OCI-LY3 (cell line): ENCODE measurements at regions not wholly inside any gene's neighbourhood (a gene's known extent, or its start where the extent isn't known, plus 50 kb on each side); places are given as distances from the start of the nearest gene placed in this dataset.

Source experiments
- H2AFZ ChIP-seq: fragments of 200-600, 300-600 bp; shearing (Covaris generic); 2 replicates; pipeline ENCODE4 v1.6.0; 2014; ENCODE audit warnings: antibody characterized with exemption, low read depth, low read length
- H3K27ac ChIP-seq: fragments of 200-600, 300-600 bp; sonication (generic); 2 replicates; pipeline ENCODE4 v1.5.1; 2014; ENCODE audit warnings: mild to moderate bottlenecking, low read length, moderate library complexity, mixed read lengths
- H3K27me3 ChIP-seq: fragments of 200-600, 300-600 bp; sonication (generic); 2 replicates; pipeline ENCODE4 v1.6.1; 2014; ENCODE audit warnings: low read depth, low read length, mixed read lengths
- H3K36me3 ChIP-seq: fragments of 200-600, 300-600 bp; sonication (generic); replicated peaks from 2 replicates; pipeline ENCODE3; 2014; ENCODE audit warnings: low read depth, low read length, mixed read lengths
- H3K4me1 ChIP-seq: fragments of 300-600, 200-600 bp; sonication (generic); 2 replicates; pipeline ENCODE4 v1.6.1; 2014; ENCODE audit warnings: low read length, mixed read lengths
- H3K4me2 ChIP-seq: fragments of 200-600, 300-600 bp; sonication (generic); 2 replicates; pipeline ENCODE4 v1.6.1; 2014; ENCODE audit warnings: low read length, mixed read lengths
- H3K4me3 ChIP-seq: fragments of 300-600, 200-600 bp; sonication (generic); 2 replicates; pipeline ENCODE4 v1.5.1; 2014; ENCODE audit warnings: antibody characterized with exemption, mild to moderate bottlenecking, low read length, moderate library complexity
- H3K79me2 ChIP-seq: fragments of 300-600, 200-600 bp; shearing (Covaris generic); 2 replicates; pipeline ENCODE4 v1.6.1; 2014; ENCODE audit warnings: mild to moderate bottlenecking, low read length, mixed read lengths
- H3K9ac ChIP-seq: fragments of 300-600, 200-600 bp; shearing (Covaris generic); 2 replicates; pipeline ENCODE4 v1.6.0; 2014; ENCODE audit warnings: mild to moderate bottlenecking, low read length, moderate library complexity
- H3K9me3 ChIP-seq: fragments of 200-600, 300-600 bp; shearing (Covaris generic); 2 replicates; pipeline ENCODE4 v1.6.1; 2014; ENCODE audit warnings: low read length, mixed read lengths; ENCODE audit not compliant: insufficient read depth
- H4K20me1 ChIP-seq: fragments of 200-600, 300-600 bp; sonication (generic); 2 replicates; pipeline ENCODE4 v1.6.1; 2016; ENCODE audit warnings: low read length, mixed read lengths; ENCODE audit not compliant: insufficient read depth
- CTCF ChIP-seq: fragments of 200-600, 300-600 bp; sonication (generic); IDR thresholded peaks from 2 replicates; pipeline ENCODE4 v1.5.1; 2014; ENCODE audit warnings: antibody characterized with exemption, low read length, low read depth
- EZH2phosphoT487 ChIP-seq: fragments of 200-600 bp; shearing (Covaris generic); IDR thresholded peaks from 2 replicates; pipeline ENCODE4 v1.6.1; 2018; ENCODE audit warnings: antibody characterized with exemption, mixed run types, low read depth

GRCh38 chr15:69701198-69701597, 248.6 kb downstream of the RPLP1 start:
- Histone ChIP-seq H4K20me1 (no peaks in the 10 kb centered on the region), H3K79me2 (no peaks in the 10 kb centered on the region), H3K9me3 (no peaks in the 10 kb centered on the region), H2AFZ (no peak overlapping the region), H3K4me2 (no peak overlapping the region), H3K36me3 (no peaks in the 10 kb centered on the region), H3K9ac (no peak overlapping the region), H3K4me1 (peaks cover 22% of the 10 kb centered on the region), H3K27me3 (peaks cover 85% of the 10 kb centered on the region), H3K27ac (no peak overlapping the region), H3K4me3 (no peak overlapping the region)
- TF ChIP-seq EZH2phosphoT487: no peak
- no peak for TF ChIP-seq CTCF

- H3K27ac ChIP-seq: no peak overlapping the region
- H2AFZ ChIP-seq: no peak overlapping the region
- H3K4me3 ChIP-seq: no peak overlapping the region
- H3K9me3 ChIP-seq: 0 out of 2 replicates have a peak, but pooled peaks cover under 1% of the 10 kb centered on the region
- H3K36me3 ChIP-seq: no peaks in the 10 kb centered on the region
- H3K4me2 ChIP-seq: no peak overlapping the region
- TF ChIP-seq EZH2phosphoT487 (no peak), CTCF (no peak)
- no peaks in the 10 kb centered on the region for H4K20me1 ChIP-seq
- H3K79me2 ChIP-seq: no peaks in the 10 kb centered on the region
- H3K4me1 ChIP-seq: peaks cover under 1% of the 10 kb centered on the region
- H3K27me3 ChIP-seq: peaks cover 75% of the 10 kb centered on the region
- H3K9ac ChIP-seq: no peak overlapping the region
Observed at GRCh38 chr15:69703532-69704187, 251.0 kb downstream of the RPLP1 start.

GRCh38 chr15:69704229-69704628, 251.6 kb downstream of the RPLP1 start:
- no peak overlapping the region for H3K4me2 ChIP-seq
- TF ChIP-seq EZH2phosphoT487 (no peak), CTCF (no peak)
- H3K9ac ChIP-seq: no peak overlapping the region
- H3K4me3 ChIP-seq: no peak overlapping the region
- H3K9me3 ChIP-seq: 0 out of 2 replicates have a peak, but pooled peaks cover 6% of the 10 kb centered on the region
- H3K79me2 ChIP-seq: no peaks in the 10 kb centered on the region
- H3K27ac ChIP-seq: no peak overlapping the region
- H3K36me3 ChIP-seq: no peaks in the 10 kb centered on the region
- H3K27me3 ChIP-seq: peaks cover 75% of the 10 kb centered on the region
- no peak overlapping the region for H2AFZ ChIP-seq
- no peaks in the 10 kb centered on the region for H4K20me1 ChIP-seq
- H3K4me1 ChIP-seq: no peaks in the 10 kb centered on the region

GRCh38 chr15:69704700-69705099, 252.1 kb downstream of the RPLP1 start:
- H2AFZ ChIP-seq: no peak overlapping the region
- no peaks in the 10 kb centered on the region for H3K79me2 ChIP-seq
- H3K4me3 ChIP-seq: no peak overlapping the region
- TF ChIP-seq EZH2phosphoT487 (no peak), CTCF (no peak)
- H3K27ac ChIP-seq: no peak overlapping the region
- H3K27me3 ChIP-seq: peaks cover 75% of the 10 kb centered on the region
- no peak overlapping the region for H3K4me2 ChIP-seq
- no peaks in the 10 kb centered on the region for H3K4me1 ChIP-seq
- no peaks in the 10 kb centered on the region for H3K36me3 ChIP-seq
- H3K9me3 ChIP-seq: 0 out of 2 replicates have a peak, but pooled peaks cover 7% of the 10 kb centered on the region
- H3K9ac ChIP-seq: no peak overlapping the region
- no peaks in the 10 kb centered on the region for H4K20me1 ChIP-seq
